ENCODE measurements at regions not wholly inside any gene's neighbourhood (a gene's known extent, or its start where the extent isn't known, plus 50 kb on each side); places are given as distances from the start of the nearest gene placed in this dataset.
"Not testable (repeated sequence)": the region's sequence is repeated elsewhere in the genome, so short reads cannot be mapped to it uniquely, and the experiment has no call there.

GRCh38 chr22:25397616-25398015, 166.9 kb upstream of the GRK3 start:
- no peaks in the 10 kb centered on the region for H3K36me3 Mint-ChIP-seq
- H3K27ac Mint-ChIP-seq = no peak overlapping the region
- no peaks in the 10 kb centered on the region for H3K9me3 Mint-ChIP-seq
- H3K27me3 Mint-ChIP-seq = no peaks in the 10 kb centered on the region
- no peak overlapping the region for H3K4me3 Mint-ChIP-seq
- no peak for DNase-seq (ENCODE audit: extremely low spot score, unreplicated experiment)
- peaks cover 10% of the 10 kb centered on the region for H3K4me1 Mint-ChIP-seq (ENCODE audit: unreplicated experiment)
- TF ChIP-seq CTCF (conservative IDR thresholded peaks at IDR 0.05) = no peak

GRCh38 chr22:25398591-25399062, 165.8 kb upstream of the GRK3 start:
- not testable (repeated sequence) for H3K9me3 Mint-ChIP-seq; H3K36me3 Mint-ChIP-seq; H3K27me3 Mint-ChIP-seq; DNase-seq (ENCODE audit: extremely low spot score, unreplicated experiment); H3K27ac Mint-ChIP-seq; H3K4me3 Mint-ChIP-seq
- peaks cover 18% of the 10 kb centered on the region for H3K4me1 Mint-ChIP-seq (ENCODE audit: unreplicated experiment)

- DNase-seq (ENCODE audit: extremely low spot score, unreplicated experiment) = no peak
- no peak for TF ChIP-seq CTCF (conservative IDR thresholded peaks at IDR 0.05)
- H3K27me3 Mint-ChIP-seq = no peaks in the 10 kb centered on the region
- H3K4me1 Mint-ChIP-seq (ENCODE audit: unreplicated experiment) = peaks cover 25% of the 10 kb centered on the region
- no peaks in the 10 kb centered on the region for H3K36me3 Mint-ChIP-seq
- H3K27ac Mint-ChIP-seq = no peak overlapping the region
- no peaks in the 10 kb centered on the region for H3K9me3 Mint-ChIP-seq
- H3K4me3 Mint-ChIP-seq = no peak overlapping the region
Observed at GRCh38 chr22:25399649-25400151, 164.8 kb upstream of the GRK3 start.

- no peaks in the 10 kb centered on the region for H3K36me3 Mint-ChIP-seq
- H3K9me3 Mint-ChIP-seq = no peaks in the 10 kb centered on the region
- no peak for TF ChIP-seq CTCF (conservative IDR thresholded peaks at IDR 0.05)
- H3K27me3 Mint-ChIP-seq = no peaks in the 10 kb centered on the region
- no peak for DNase-seq (ENCODE audit: extremely low spot score, unreplicated experiment)
- H3K27ac Mint-ChIP-seq = peak overlapping the region; percentile 55
- H3K4me1 Mint-ChIP-seq (ENCODE audit: unreplicated experiment) = peaks cover 32% of the 10 kb centered on the region
- peak overlapping the region; percentile 25 for H3K4me3 Mint-ChIP-seq
Observed at GRCh38 chr22:25402160-25402500, 162.3 kb upstream of the GRK3 start.

- no peaks in the 10 kb centered on the region for H3K36me3 Mint-ChIP-seq
- H3K27me3 Mint-ChIP-seq = peaks cover 3% of the 10 kb centered on the region
- H3K4me1 Mint-ChIP-seq (ENCODE audit: unreplicated experiment) = peaks cover 38% of the 10 kb centered on the region
- DNase-seq (ENCODE audit: extremely low spot score, unreplicated experiment) = no peak
- no peaks in the 10 kb centered on the region for H3K9me3 Mint-ChIP-seq
- peak overlapping the region; percentile 55 for H3K27ac Mint-ChIP-seq
- peak overlapping the region; percentile 96 for H3K4me3 Mint-ChIP-seq
- no peak for TF ChIP-seq CTCF (conservative IDR thresholded peaks at IDR 0.05)
Observed at GRCh38 chr22:25402501-25403283, 161.8 kb upstream of the GRK3 start.

- Mint-ChIP-seq H3K36me3 (no peaks in the 10 kb centered on the region), H3K4me3 (peak overlapping the region; percentile 96), H3K9me3 (no peaks in the 10 kb centered on the region), H3K4me1 (ENCODE audit: unreplicated experiment) (peaks cover 40% of the 10 kb centered on the region), H3K27ac (peak overlapping the region; percentile 88), H3K27me3 (peaks cover 3% of the 10 kb centered on the region)
- TF ChIP-seq CTCF (conservative IDR thresholded peaks at IDR 0.05) = no peak
- no peak for DNase-seq (ENCODE audit: extremely low spot score, unreplicated experiment)
Observed at GRCh38 chr22:25403284-25403810, 161.1 kb upstream of the GRK3 start.
